Mesenchymal stem cell (in vitro differentiated cells and primary cell): ENCODE measurements at regions not wholly inside any gene's neighbourhood (a gene's known extent, or its start where the extent isn't known, plus 50 kb on each side); places are given as distances from the start of the nearest gene placed in this dataset.

ENCODE experiments used
- DNase-seq: peaks from one replicate; pipeline ENCODE4 v3.0.0-alpha.2; 2013
- H2AFZ ChIP-seq: one replicate; pipeline ENCODE4 v1.6.1; 2013; ENCODE audit warnings: low read depth, mild to moderate bottlenecking, control low read depth, inconsistent platforms, low read length, moderate library complexity
- H2AK5ac ChIP-seq: 2 replicates; pipeline ENCODE4 v1.6.1; 2013; ENCODE audit warnings: low read length, moderate library complexity, mild to moderate bottlenecking, inconsistent platforms; ENCODE audit not compliant: severe bottlenecking
- H2BK120ac ChIP-seq: one replicate; pipeline ENCODE4 v1.6.1; 2013; ENCODE audit warnings: low read depth, mild to moderate bottlenecking, inconsistent platforms, low read length, moderate library complexity
- H2BK12ac ChIP-seq, 2 experiments: one replicate each; pipeline ENCODE4 v1.6.1; 2013; ENCODE audit warnings: inconsistent platforms in 2 of 2, low read length in 2 of 2, mild to moderate bottlenecking in 2 of 2, moderate library complexity in 2 of 2, control low read depth in 1 of 2
- H2BK15ac ChIP-seq: one replicate; pipeline ENCODE4 v1.6.1; 2013; ENCODE audit warnings: mild to moderate bottlenecking, low read depth, inconsistent platforms; ENCODE audit not compliant: poor library complexity, severe bottlenecking
- H2BK5ac ChIP-seq: 2 replicates; pipeline ENCODE4 v1.6.1; 2013; ENCODE audit warnings: low read depth, mild to moderate bottlenecking, low read length, control low read depth, inconsistent platforms; ENCODE audit not compliant: poor library complexity, severe bottlenecking
- H3K14ac ChIP-seq, 2 experiments: one replicate each; pipeline ENCODE4 v1.6.1; 2013; ENCODE audit warnings: inconsistent platforms in 2 of 2, low read length in 2 of 2, control low read depth in 1 of 2, mild to moderate bottlenecking in 1 of 2, moderate library complexity in 1 of 2
- H3K18ac ChIP-seq, 2 experiments: one replicate each; pipeline ENCODE4 v1.6.1; 2013; ENCODE audit warnings: inconsistent platforms in 2 of 2, low read length in 2 of 2, control low read depth in 1 of 2, low read depth in 1 of 2, mild to moderate bottlenecking in 1 of 2
- H3K23ac ChIP-seq, 2 experiments: one replicate each; pipeline ENCODE4 v1.6.1; 2013; ENCODE audit warnings: inconsistent platforms in 2 of 2, low read length in 2 of 2, mild to moderate bottlenecking in 2 of 2, moderate library complexity in 2 of 2, control low read depth in 1 of 2
- H3K27ac ChIP-seq: 2 replicates; pipeline ENCODE4 v1.5.1; 2013; ENCODE audit warnings: mild to moderate bottlenecking, moderate library complexity, low read length, control low read depth, inconsistent platforms; ENCODE audit not compliant: poor library complexity, severe bottlenecking
- H3K27me3 ChIP-seq, 2 experiments: 2 replicates each; pipeline versions ENCODE4 v1.6.1 to v1.7.0; 2013; ENCODE audit warnings: low read length in 2 of 2, mild to moderate bottlenecking in 2 of 2, moderate library complexity in 2 of 2, control low read depth in 1 of 2, inconsistent platforms in 1 of 2; ENCODE audit not compliant: control insufficient read depth in 1 of 2, insufficient read depth in 1 of 2
- H3K36me3 ChIP-seq, 2 experiments: 2 replicates each; pipeline versions ENCODE4 v1.6.1 to v1.7.0; 2013; ENCODE audit warnings: low read length in 2 of 2, control low read depth in 1 of 2, inconsistent platforms in 1 of 2, low read depth in 1 of 2, mild to moderate bottlenecking in 1 of 2; ENCODE audit not compliant: insufficient read depth in 2 of 2, control insufficient read depth in 1 of 2
- H3K4ac ChIP-seq, 2 experiments: one replicate each; pipeline ENCODE4 v1.6.1; 2013; ENCODE audit warnings: inconsistent platforms in 2 of 2, low read length in 2 of 2, mild to moderate bottlenecking in 2 of 2, moderate library complexity in 2 of 2, control low read depth in 1 of 2, low read depth in 1 of 2
- H3K4me1 ChIP-seq: 2 replicates; pipeline ENCODE4 v1.6.1; 2013; ENCODE audit warnings: low read depth, low read length, control low read depth; ENCODE audit not compliant: control insufficient read depth, insufficient read depth
- H3K4me2 ChIP-seq: 2 replicates; pipeline ENCODE4 v1.6.1; 2013; ENCODE audit warnings: low read length, mild to moderate bottlenecking, inconsistent platforms; ENCODE audit not compliant: poor library complexity, severe bottlenecking
- H3K4me3 ChIP-seq, 2 experiments: 2 replicates each; pipeline versions ENCODE4 v1.5.1 to v1.7.0; 2013; ENCODE audit warnings: low read length in 2 of 2, mild to moderate bottlenecking in 2 of 2, control low read depth in 1 of 2, low read depth in 1 of 2; ENCODE audit not compliant: insufficient read depth in 1 of 2
- H3K79me1 ChIP-seq: replicated peaks from 2 replicates; pipeline ENCODE4 v1.6.1; 2013; ENCODE audit warnings: mild to moderate bottlenecking, control low read depth, low read length, inconsistent platforms; ENCODE audit not compliant: poor library complexity, severe bottlenecking
- H3K9ac ChIP-seq: 2 replicates; pipeline ENCODE4 v1.7.0; 2013; ENCODE audit warnings: mild to moderate bottlenecking, low read length, moderate library complexity
- H3K9me3 ChIP-seq: 2 replicates; pipeline ENCODE4 v1.7.0; 2013; ENCODE audit warnings: mild to moderate bottlenecking, low read length; ENCODE audit not compliant: control insufficient read depth
- H4K8ac ChIP-seq: one replicate; pipeline ENCODE4 v1.6.1; 2013; ENCODE audit warnings: inconsistent platforms, mild to moderate bottlenecking, low read length, moderate library complexity
- H4K91ac ChIP-seq: one replicate; pipeline ENCODE4 v1.6.1; 2013; ENCODE audit warnings: mild to moderate bottlenecking, low read length, inconsistent platforms
- WGBS: methylation state at CpG from one replicate; pipeline ENCODE4 v1.1.7; 2013; ENCODE audit warnings: mixed read lengths; 5-methylcytosine and 5-hydroxymethylcytosine counted together

DNA sequence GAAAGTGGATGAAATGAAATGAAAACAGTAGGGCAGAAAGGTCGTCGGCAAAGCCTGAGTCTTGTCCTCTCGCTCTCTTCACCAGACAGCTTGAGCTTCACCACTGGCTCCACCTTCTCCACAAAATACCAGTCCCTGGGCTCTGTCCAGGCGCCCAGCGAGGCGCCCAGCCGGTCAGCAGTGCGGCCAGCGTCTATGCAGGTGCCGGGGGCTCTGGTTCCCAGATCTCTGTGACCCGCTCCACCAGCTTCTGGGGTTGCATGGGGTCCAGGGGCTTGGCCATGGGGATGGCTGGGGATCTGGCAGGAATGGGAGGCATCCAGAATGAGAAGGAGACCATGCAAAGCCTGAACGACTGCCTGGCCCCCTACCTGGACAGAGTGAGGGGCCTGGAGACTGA is 600.5 kb upstream of the ZP4 start:
- no peak overlapping the region for H3K4me2 ChIP-seq
- no peak overlapping the region for H2AFZ ChIP-seq
- no peak overlapping the region for H2BK15ac ChIP-seq
- H2BK5ac ChIP-seq = no peak overlapping the region
- no peak overlapping the region for H3K9ac ChIP-seq
- H2BK12ac ChIP-seq = no peak overlapping the region
- no peak overlapping the region for H3K23ac ChIP-seq
- H4K8ac ChIP-seq = no peak overlapping the region
- no peak for DNase-seq
- H3K4me3 ChIP-seq = no peak overlapping the region
- no peak overlapping the region for H3K18ac ChIP-seq
- no peak overlapping the region for H2AK5ac ChIP-seq
- no peaks in the 10 kb centered on the region for H3K27me3 ChIP-seq
- H4K91ac ChIP-seq = no peak overlapping the region
- no peak overlapping the region for H3K14ac ChIP-seq
- no peak overlapping the region for H2BK120ac ChIP-seq
- 92% methylated on average over 12 of the region's 12 CpGs for WGBS
- no peak overlapping the region for H3K27ac ChIP-seq
- H3K36me3 ChIP-seq = no peaks in the 10 kb centered on the region
- H3K4ac ChIP-seq = no peak overlapping the region
- no peaks in the 10 kb centered on the region for H3K4me1 ChIP-seq
- H3K9me3 ChIP-seq = no peaks in the 10 kb centered on the region
- peaks cover 2% of the 10 kb centered on the region for H3K79me1 ChIP-seq

DNA sequence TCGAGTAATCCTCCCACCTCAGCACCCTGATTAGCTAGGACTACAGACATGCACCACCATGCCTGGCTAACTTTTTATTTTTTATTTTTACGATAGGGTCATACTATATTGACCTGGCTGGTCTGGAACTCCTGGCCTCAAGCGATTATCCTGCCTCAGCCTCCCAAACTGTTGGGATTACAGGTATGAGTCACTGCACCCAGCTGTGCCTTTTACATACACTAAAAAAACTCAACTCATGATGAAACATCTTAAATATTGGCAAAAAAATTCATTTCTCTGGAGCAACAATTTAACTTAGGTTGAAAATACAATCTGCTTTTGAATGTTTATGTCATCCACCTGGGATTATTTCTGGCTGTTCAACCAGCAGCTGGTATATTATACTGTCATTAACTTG is 598.3 kb upstream of the ZP4 start:
- Histone ChIP-seq H3K4ac (no peak overlapping the region), H3K9ac (no peak overlapping the region), H4K8ac (no peak overlapping the region), H3K9me3 (no peaks in the 10 kb centered on the region), H3K14ac (no peak overlapping the region), H2BK15ac (no peak overlapping the region), H4K91ac (no peak overlapping the region), H3K4me3 (no peak overlapping the region), H3K18ac (no peak overlapping the region), H3K27me3 (no peaks in the 10 kb centered on the region), H2AK5ac (peak overlapping the region; percentile 44), H2AFZ (no peak overlapping the region), H3K27ac (no peak overlapping the region), H2BK5ac (no peak overlapping the region), H3K4me2 (no peak overlapping the region), H2BK120ac (no peak overlapping the region), H3K4me1 (no peaks in the 10 kb centered on the region), H3K23ac (no peak overlapping the region), H2BK12ac (no peak overlapping the region), H3K36me3 (no peaks in the 10 kb centered on the region), H3K79me1 (peaks cover 2% of the 10 kb centered on the region)
- WGBS = 82% methylated on average over 3 of the region's 3 CpGs
- no peak for DNase-seq

DNA sequence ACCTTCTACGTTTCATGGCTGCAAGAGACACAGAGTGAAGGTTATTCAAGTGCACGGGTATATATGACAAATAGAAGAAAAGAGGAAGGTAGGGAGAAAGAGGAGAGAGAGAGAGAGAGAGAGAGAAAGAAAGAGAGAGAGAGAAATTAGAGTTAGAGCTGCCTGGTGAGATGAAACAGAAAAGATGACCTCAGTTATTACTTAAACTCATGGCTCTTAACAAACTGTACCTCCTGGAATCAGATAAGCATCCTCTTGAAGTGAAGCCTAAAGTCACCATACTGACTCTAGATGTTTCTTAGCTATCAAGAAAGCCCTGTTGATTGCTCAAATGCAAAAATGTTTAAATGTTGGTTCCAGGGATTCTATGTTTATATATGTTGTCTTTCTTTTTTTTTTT is 597.7 kb upstream of the ZP4 start:
- DNase-seq = no peak
- Histone ChIP-seq H2BK120ac (no peak overlapping the region), H3K9ac (no peak overlapping the region), H3K9me3 (no peaks in the 10 kb centered on the region), H3K36me3 (no peaks in the 10 kb centered on the region), H3K23ac (no peak overlapping the region), H3K4ac (no peak overlapping the region), H3K27ac (no peak overlapping the region), H2BK12ac (no peak overlapping the region), H3K18ac (no peak overlapping the region), H4K8ac (no peak overlapping the region), H3K4me2 (no peak overlapping the region), H2AFZ (no peak overlapping the region), H3K14ac (no peak overlapping the region), H2BK15ac (no peak overlapping the region), H3K4me1 (no peaks in the 10 kb centered on the region), H4K91ac (no peak overlapping the region), H3K4me3 (no peak overlapping the region), H3K79me1 (peaks cover 2% of the 10 kb centered on the region), H2AK5ac (no peak overlapping the region), H2BK5ac (no peak overlapping the region), H3K27me3 (no peaks in the 10 kb centered on the region)
- WGBS = 83% methylated on average over 2 of the region's 2 CpGs

DNA sequence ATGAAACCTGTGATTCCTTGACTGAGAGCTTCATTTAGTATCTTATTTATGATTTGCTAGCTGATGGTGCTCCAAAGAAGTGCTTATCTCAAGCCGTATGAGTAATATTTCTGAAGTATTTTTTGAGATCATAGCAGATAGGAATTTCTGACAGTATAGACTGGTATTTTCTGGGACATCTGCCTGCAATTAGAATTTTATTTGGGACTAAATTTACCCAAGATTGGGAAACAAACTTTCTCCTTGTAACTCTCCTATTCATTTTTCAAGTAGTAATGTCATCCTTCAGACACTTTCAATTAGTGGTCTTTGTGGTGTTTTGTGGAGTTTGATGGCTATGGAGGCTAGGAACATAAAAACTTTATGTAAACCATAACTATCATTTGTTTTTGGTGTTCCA is 597.2 kb upstream of the ZP4 start:
- H2AK5ac ChIP-seq = no peak overlapping the region
- H2BK15ac ChIP-seq = no peak overlapping the region
- 100% methylated on average over 1 of the region's 1 CpG for WGBS
- no peak overlapping the region for H4K91ac ChIP-seq
- H3K36me3 ChIP-seq = no peaks in the 10 kb centered on the region
- H3K18ac ChIP-seq = no peak overlapping the region
- no peak for DNase-seq
- H3K4me2 ChIP-seq = no peak overlapping the region
- H3K27ac ChIP-seq = no peak overlapping the region
- H3K14ac ChIP-seq = no peak overlapping the region
- no peak overlapping the region for H4K8ac ChIP-seq
- no peak overlapping the region for H3K4ac ChIP-seq
- no peaks in the 10 kb centered on the region for H3K9me3 ChIP-seq
- no peak overlapping the region for H3K9ac ChIP-seq
- H3K4me1 ChIP-seq = no peaks in the 10 kb centered on the region
- no peak overlapping the region for H2AFZ ChIP-seq
- H3K4me3 ChIP-seq = no peak overlapping the region
- H2BK120ac ChIP-seq = no peak overlapping the region
- H3K27me3 ChIP-seq = no peaks in the 10 kb centered on the region
- H2BK12ac ChIP-seq = no peak overlapping the region
- no peak overlapping the region for H2BK5ac ChIP-seq
- no peak overlapping the region for H3K23ac ChIP-seq
- peaks cover 2% of the 10 kb centered on the region for H3K79me1 ChIP-seq
